Chondrocyte (in vitro differentiated cells): ENCODE measurements at regions not wholly inside any gene's neighbourhood (a gene's known extent, or its start where the extent isn't known, plus 50 kb on each side); places are given as distances from the start of the nearest gene placed in this dataset.

ENCODE experiments used
- DNase-seq: peaks from one replicate; pipeline ENCODE4 v3.0.0; 2021; ENCODE audit warnings: mixed read lengths, low spot score
- H3K27ac Mint-ChIP-seq: one replicate; pipeline ENCODE4 v1.8.0; 2021; ENCODE audit warnings: mild to moderate bottlenecking, moderate library complexity, mixed read lengths; ENCODE audit not compliant: unreplicated experiment
- H3K27me3 Mint-ChIP-seq: 2 replicates; pipeline ENCODE4 v1.8.0; 2021; ENCODE audit warnings: low read depth, mixed read lengths
- H3K36me3 Mint-ChIP-seq: 2 replicates; pipeline ENCODE4 v1.8.0; 2021; ENCODE audit warnings: low read depth, mixed read lengths
- H3K4me1 Mint-ChIP-seq: 2 replicates; pipeline ENCODE4 v1.8.0; 2021; ENCODE audit warnings: low read depth, mild to moderate bottlenecking, mixed read lengths
- H3K4me3 Mint-ChIP-seq: one replicate; pipeline ENCODE4 v1.8.0; 2021; ENCODE audit warnings: mild to moderate bottlenecking, moderate library complexity, mixed read lengths; ENCODE audit not compliant: unreplicated experiment
- H3K9me3 Mint-ChIP-seq: 2 replicates; pipeline ENCODE4 v1.8.0; 2021; ENCODE audit warnings: low read depth, mixed read lengths
- TF ChIP-seq, protein P1 (sequence below): fragments of 200-600 bp; sonication (generic); IDR thresholded peaks from 2 replicates; pipeline ENCODE4 v1.5.0; 2021; ENCODE audit warnings: antibody characterized with exemption, mild to moderate bottlenecking, moderate library complexity

DNA sequence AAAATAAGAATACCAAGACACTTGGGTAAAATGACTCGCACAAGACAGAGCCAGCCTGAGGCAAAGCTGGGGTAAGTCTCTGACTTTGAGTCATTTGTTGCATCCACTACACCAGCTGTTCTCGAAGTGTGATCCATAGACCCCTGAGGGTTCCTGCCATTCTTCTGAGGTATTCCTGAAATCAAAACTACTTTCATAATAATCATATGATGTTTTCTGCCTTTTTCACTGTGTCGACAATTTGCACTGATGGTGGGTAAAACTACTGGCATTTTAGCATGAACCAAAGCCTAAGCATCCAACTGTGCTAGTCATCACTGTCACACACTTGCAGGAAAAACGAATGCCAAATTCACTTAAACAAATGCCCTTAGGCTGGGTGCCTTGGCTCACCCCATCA lies 135.5 kb upstream of the FUT8 start:
- TF ChIP-seq, protein P1, sequence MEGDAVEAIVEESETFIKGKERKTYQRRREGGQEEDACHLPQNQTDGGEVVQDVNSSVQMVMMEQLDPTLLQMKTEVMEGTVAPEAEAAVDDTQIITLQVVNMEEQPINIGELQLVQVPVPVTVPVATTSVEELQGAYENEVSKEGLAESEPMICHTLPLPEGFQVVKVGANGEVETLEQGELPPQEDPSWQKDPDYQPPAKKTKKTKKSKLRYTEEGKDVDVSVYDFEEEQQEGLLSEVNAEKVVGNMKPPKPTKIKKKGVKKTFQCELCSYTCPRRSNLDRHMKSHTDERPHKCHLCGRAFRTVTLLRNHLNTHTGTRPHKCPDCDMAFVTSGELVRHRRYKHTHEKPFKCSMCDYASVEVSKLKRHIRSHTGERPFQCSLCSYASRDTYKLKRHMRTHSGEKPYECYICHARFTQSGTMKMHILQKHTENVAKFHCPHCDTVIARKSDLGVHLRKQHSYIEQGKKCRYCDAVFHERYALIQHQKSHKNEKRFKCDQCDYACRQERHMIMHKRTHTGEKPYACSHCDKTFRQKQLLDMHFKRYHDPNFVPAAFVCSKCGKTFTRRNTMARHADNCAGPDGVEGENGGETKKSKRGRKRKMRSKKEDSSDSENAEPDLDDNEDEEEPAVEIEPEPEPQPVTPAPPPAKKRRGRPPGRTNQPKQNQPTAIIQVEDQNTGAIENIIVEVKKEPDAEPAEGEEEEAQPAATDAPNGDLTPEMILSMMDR: no peak
- H3K9me3 Mint-ChIP-seq: no peaks in the 10 kb centered on the region
- H3K27ac Mint-ChIP-seq: no peak overlapping the region
- H3K4me3 Mint-ChIP-seq: no peak overlapping the region
- H3K27me3 Mint-ChIP-seq: no peaks in the 10 kb centered on the region
- peaks cover 12% of the 10 kb centered on the region for H3K4me1 Mint-ChIP-seq
- H3K36me3 Mint-ChIP-seq: no peaks in the 10 kb centered on the region
- DNase-seq: no peak

- Mint-ChIP-seq H3K4me3 (no peak overlapping the region), H3K27me3 (no peaks in the 10 kb centered on the region), H3K9me3 (no peaks in the 10 kb centered on the region), H3K4me1 (peaks cover 19% of the 10 kb centered on the region), H3K36me3 (no peaks in the 10 kb centered on the region), H3K27ac (no peak overlapping the region)
- TF ChIP-seq, protein P1: no peak
- DNase-seq: no peak
Observed at GRCh38 chr14:65277580-65278270, 134.8 kb upstream of the FUT8 start.

DNA sequence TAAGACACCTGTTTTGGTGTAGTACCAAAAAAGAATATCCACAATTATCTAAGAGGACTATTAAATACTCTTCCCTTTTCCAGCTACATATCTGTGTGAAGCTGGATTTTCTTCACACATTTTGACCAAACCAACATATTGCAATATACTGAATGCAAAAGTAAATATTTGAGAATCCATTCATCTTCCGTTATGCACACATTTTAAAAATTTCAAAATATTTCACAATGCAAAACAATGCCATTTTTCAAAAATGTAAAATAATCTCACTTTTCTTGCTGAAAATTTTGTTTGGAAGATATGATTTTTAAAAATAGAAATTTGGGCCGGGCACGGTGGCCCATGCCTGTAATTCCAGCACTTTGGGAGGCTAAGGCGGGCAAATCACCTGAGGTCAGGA lies 133.9 kb upstream of the FUT8 start:
- Mint-ChIP-seq H3K27me3 (no peaks in the 10 kb centered on the region), H3K27ac (no peak overlapping the region), H3K4me3 (no peak overlapping the region), H3K4me1 (peaks cover 26% of the 10 kb centered on the region), H3K9me3 (no peaks in the 10 kb centered on the region), H3K36me3 (no peaks in the 10 kb centered on the region)
- TF ChIP-seq, protein P1: no peak
- no peak for DNase-seq

- Mint-ChIP-seq H3K4me3 (no peak overlapping the region), H3K36me3 (no peaks in the 10 kb centered on the region), H3K9me3 (no peaks in the 10 kb centered on the region), H3K4me1 (peaks cover 26% of the 10 kb centered on the region), H3K27ac (no peak overlapping the region), H3K27me3 (no peaks in the 10 kb centered on the region)
- DNase-seq: no peak
- TF ChIP-seq, protein P1: no peak
Observed at GRCh38 chr14:65279510-65279909, 133.0 kb upstream of the FUT8 start.

GRCh38 chr14:65279958-65280357 lies 132.6 kb upstream of the FUT8 start:
- no peaks in the 10 kb centered on the region for H3K27me3 Mint-ChIP-seq
- H3K4me3 Mint-ChIP-seq: no peak overlapping the region
- TF ChIP-seq, protein P1: no peak
- H3K9me3 Mint-ChIP-seq: no peaks in the 10 kb centered on the region
- peaks cover 26% of the 10 kb centered on the region for H3K4me1 Mint-ChIP-seq
- no peaks in the 10 kb centered on the region for H3K36me3 Mint-ChIP-seq
- DNase-seq: no peak
- no peak overlapping the region for H3K27ac Mint-ChIP-seq
